ENCODE measurements at regions not wholly inside any gene's neighbourhood (a gene's known extent, or its start where the extent isn't known, plus 50 kb on each side); places are given as distances from the start of the nearest gene placed in this dataset.

DNA sequence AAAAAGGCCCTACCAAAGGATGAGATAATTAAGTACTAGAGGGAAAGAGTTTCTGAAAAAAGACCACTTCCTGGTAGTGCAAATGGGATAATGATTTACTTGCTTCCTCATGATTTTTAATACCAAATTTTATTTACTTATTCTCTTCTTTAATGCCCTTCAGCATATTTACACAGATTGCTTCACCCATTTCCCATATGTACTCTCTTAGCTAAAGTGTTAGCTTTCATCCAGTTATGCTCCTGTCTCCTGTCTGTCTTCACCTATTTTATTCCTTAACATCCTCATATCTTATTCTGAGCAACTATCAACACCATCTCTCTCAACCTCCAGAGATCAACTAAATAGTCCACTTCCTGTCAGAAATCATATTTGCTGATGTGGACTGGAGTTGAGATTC, 183.2 kb upstream of the HS3ST1 start:
- TF ChIP-seq FOSL2 (IDR thresholded peaks at IDR 0.05; ENCODE audit: borderline replicate concordance, low read depth) (no peak), JUND (IDR thresholded peaks at IDR 0.05) (no peak), ELF1 (IDR thresholded peaks at IDR 0.05) (no peak), FOXM1 (IDR thresholded peaks at IDR 0.05; ENCODE audit: low read depth) (no peak), GATA2 (CRISPR knock-in tag; IDR thresholded peaks at IDR 0.05) (no peak), YY1 (IDR thresholded peaks at IDR 0.05; ENCODE audit: low read depth) (no peak), CHD2 (IDR thresholded peaks at IDR 0.05; ENCODE audit: low read length, partially characterized antibody) (no peak)
- TF ChIP-seq, protein P1, sequence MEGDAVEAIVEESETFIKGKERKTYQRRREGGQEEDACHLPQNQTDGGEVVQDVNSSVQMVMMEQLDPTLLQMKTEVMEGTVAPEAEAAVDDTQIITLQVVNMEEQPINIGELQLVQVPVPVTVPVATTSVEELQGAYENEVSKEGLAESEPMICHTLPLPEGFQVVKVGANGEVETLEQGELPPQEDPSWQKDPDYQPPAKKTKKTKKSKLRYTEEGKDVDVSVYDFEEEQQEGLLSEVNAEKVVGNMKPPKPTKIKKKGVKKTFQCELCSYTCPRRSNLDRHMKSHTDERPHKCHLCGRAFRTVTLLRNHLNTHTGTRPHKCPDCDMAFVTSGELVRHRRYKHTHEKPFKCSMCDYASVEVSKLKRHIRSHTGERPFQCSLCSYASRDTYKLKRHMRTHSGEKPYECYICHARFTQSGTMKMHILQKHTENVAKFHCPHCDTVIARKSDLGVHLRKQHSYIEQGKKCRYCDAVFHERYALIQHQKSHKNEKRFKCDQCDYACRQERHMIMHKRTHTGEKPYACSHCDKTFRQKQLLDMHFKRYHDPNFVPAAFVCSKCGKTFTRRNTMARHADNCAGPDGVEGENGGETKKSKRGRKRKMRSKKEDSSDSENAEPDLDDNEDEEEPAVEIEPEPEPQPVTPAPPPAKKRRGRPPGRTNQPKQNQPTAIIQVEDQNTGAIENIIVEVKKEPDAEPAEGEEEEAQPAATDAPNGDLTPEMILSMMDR (IDR thresholded peaks at IDR 0.05) = no peak
